ENCODE measurements at regions not wholly inside any gene's neighbourhood (a gene's known extent, or its start where the extent isn't known, plus 50 kb on each side); places are given as distances from the start of the nearest gene placed in this dataset.

DNA sequence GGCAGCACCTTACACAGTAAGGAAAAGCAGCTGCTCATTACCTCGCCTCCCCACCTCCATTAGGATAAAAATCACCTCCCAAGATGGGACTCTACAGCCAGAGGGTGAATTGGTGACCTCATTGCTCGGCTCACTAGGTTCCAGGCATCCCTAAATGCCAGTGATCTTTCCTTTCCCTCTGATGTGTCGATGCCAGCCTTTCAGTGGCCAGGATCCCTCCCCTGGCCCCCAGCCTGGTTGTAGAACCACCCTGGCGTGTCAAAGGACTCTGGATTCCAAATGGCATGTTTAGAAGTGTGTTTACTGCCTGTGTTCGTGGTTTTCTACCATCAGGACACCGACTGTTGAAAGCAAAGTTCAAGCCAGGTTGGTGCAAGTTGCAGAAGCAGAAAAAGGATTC is 72.1 kb upstream of the LYRM9 start:
- H3K4me3 Mint-ChIP-seq, result no peak overlapping the region
- no peak for DNase-seq
- TF ChIP-seq, protein P1, sequence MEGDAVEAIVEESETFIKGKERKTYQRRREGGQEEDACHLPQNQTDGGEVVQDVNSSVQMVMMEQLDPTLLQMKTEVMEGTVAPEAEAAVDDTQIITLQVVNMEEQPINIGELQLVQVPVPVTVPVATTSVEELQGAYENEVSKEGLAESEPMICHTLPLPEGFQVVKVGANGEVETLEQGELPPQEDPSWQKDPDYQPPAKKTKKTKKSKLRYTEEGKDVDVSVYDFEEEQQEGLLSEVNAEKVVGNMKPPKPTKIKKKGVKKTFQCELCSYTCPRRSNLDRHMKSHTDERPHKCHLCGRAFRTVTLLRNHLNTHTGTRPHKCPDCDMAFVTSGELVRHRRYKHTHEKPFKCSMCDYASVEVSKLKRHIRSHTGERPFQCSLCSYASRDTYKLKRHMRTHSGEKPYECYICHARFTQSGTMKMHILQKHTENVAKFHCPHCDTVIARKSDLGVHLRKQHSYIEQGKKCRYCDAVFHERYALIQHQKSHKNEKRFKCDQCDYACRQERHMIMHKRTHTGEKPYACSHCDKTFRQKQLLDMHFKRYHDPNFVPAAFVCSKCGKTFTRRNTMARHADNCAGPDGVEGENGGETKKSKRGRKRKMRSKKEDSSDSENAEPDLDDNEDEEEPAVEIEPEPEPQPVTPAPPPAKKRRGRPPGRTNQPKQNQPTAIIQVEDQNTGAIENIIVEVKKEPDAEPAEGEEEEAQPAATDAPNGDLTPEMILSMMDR (IDR thresholded peaks at IDR 0.05), result no peak
- H3K9me3 Mint-ChIP-seq, result no peaks in the 10 kb centered on the region
- no peaks in the 10 kb centered on the region for H3K36me3 Mint-ChIP-seq (ENCODE audit: low read depth)
- H3K4me1 Mint-ChIP-seq (ENCODE audit: low read depth), result no peaks in the 10 kb centered on the region
- no peak overlapping the region for H3K27ac Mint-ChIP-seq
- H3K27me3 Mint-ChIP-seq (ENCODE audit: insufficient read depth), result peaks cover 1% of the 10 kb centered on the region; the same call in 1 of the 2 replicates

- TF ChIP-seq, protein P1 (IDR thresholded peaks at IDR 0.05), result no peak
- DNase-seq, result no peak
- no peak overlapping the region for H3K27ac Mint-ChIP-seq
- H3K36me3 Mint-ChIP-seq (ENCODE audit: low read depth), result no peaks in the 10 kb centered on the region
- no peaks in the 10 kb centered on the region; the same call in 1 of the 2 replicates for H3K4me1 Mint-ChIP-seq (ENCODE audit: low read depth)
- H3K9me3 Mint-ChIP-seq, result no peaks in the 10 kb centered on the region
- H3K27me3 Mint-ChIP-seq (ENCODE audit: insufficient read depth), result peaks cover 2% of the 10 kb centered on the region
- H3K4me3 Mint-ChIP-seq, result no peak overlapping the region
These were observed 74.2 kb upstream of the NLK start for GRCh38 chr17:27968206-27968732.

GRCh38 chr17:27970587-27970986 is 71.9 kb upstream of the NLK start:
- DNase-seq, result no peak
- TF ChIP-seq, protein P1 (IDR thresholded peaks at IDR 0.05), result no peak
- H3K4me1 Mint-ChIP-seq (ENCODE audit: low read depth), result peaks cover 11% of the 10 kb centered on the region
- no peaks in the 10 kb centered on the region for H3K36me3 Mint-ChIP-seq (ENCODE audit: low read depth)
- H3K9me3 Mint-ChIP-seq, result no peaks in the 10 kb centered on the region
- H3K27me3 Mint-ChIP-seq (ENCODE audit: insufficient read depth), result peaks cover 4% of the 10 kb centered on the region
- H3K27ac Mint-ChIP-seq, result no peak overlapping the region
- H3K4me3 Mint-ChIP-seq, result no peak overlapping the region

DNA sequence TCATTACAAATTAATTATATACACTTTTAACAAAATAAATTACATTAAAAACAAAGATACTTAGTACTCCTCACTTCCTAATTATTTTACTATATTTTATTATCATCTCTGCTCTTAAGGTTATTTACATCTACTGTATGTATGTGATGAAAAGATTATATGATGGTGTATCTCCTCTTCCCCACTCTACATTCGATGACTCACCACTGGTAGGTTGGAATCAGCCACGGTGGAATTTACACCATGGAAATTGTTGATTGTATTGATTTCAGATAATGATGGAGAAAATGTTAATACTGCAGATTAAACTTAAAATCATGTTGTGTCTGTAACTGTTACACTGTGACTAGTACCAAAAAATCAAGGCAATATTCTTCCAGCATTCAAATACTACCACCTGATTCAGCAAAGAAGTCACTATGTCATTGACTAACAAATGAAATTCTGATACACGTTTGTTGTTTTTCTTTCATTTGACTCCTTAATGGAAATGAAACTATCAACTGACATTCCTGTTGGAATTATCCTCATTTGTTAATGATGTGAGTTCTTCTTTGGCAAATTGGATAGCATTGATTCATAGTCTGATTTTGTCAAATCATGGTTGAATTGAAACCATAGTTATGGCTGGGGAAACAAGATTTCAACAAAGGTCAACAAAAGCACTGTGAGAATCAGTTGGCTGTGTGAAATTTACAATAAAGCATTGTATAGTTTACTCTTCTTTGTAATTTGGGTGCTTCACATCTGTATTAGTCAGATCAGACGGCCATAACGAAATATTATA is 69.0 kb upstream of the NLK start:
- H3K9me3 Mint-ChIP-seq, result no peaks in the 10 kb centered on the region
- H3K27ac Mint-ChIP-seq, result no peak overlapping the region
- no peak overlapping the region for H3K4me3 Mint-ChIP-seq
- TF ChIP-seq, protein P1 (IDR thresholded peaks at IDR 0.05), result no peak
- H3K36me3 Mint-ChIP-seq (ENCODE audit: low read depth), result no peaks in the 10 kb centered on the region
- H3K27me3 Mint-ChIP-seq (ENCODE audit: insufficient read depth), result peaks cover 4% of the 10 kb centered on the region
- DNase-seq, result no peak
- peaks cover 21% of the 10 kb centered on the region for H3K4me1 Mint-ChIP-seq (ENCODE audit: low read depth)

GRCh38 chr17:27974045-27974436 is 68.4 kb upstream of the NLK start:
- H3K27ac Mint-ChIP-seq, result no peak overlapping the region
- peaks cover 27% of the 10 kb centered on the region for H3K4me1 Mint-ChIP-seq (ENCODE audit: low read depth)
- no peak for DNase-seq
- no peaks in the 10 kb centered on the region for H3K36me3 Mint-ChIP-seq (ENCODE audit: low read depth)
- no peaks in the 10 kb centered on the region for H3K9me3 Mint-ChIP-seq
- no peak overlapping the region for H3K4me3 Mint-ChIP-seq
- TF ChIP-seq, protein P1 (IDR thresholded peaks at IDR 0.05), result no peak
- peaks cover 4% of the 10 kb centered on the region for H3K27me3 Mint-ChIP-seq (ENCODE audit: insufficient read depth)

Measured in HFFc6 (cell line).